Hepatocyte (in vitro differentiated cells): ENCODE measurements at regions not wholly inside any gene's neighbourhood (a gene's known extent, or its start where the extent isn't known, plus 50 kb on each side); places are given as distances from the start of the nearest gene placed in this dataset.

ENCODE experiments used
- CTCF ChIP-seq: fragments of 200-600 bp; sonication (generic); IDR thresholded peaks from 2 replicates; pipeline ENCODE4 v1.5.1; 2016; ENCODE audit warnings: antibody characterized with exemption, mild to moderate bottlenecking; ENCODE audit not compliant: poor library complexity
- EZH2 ChIP-seq: fragments of 200-600 bp; sonication (generic); IDR thresholded peaks from 2 replicates; pipeline ENCODE4 v1.6.1; 2016; ENCODE audit warnings: antibody characterized with exemption, mild to moderate bottlenecking, borderline replicate concordance

- TF ChIP-seq CTCF, result no peak
- TF ChIP-seq EZH2, result no peak
Observed at GRCh38 chrX:21131786-21132185, 242.4 kb upstream of the CNKSR2 start.
